Glomerular visceral epithelial cell (primary cell): ENCODE measurements at regions not wholly inside any gene's neighbourhood (a gene's known extent, or its start where the extent isn't known, plus 50 kb on each side); places are given as distances from the start of the nearest gene placed in this dataset.
A peak's percentile ranks its signal among the peaks of the same experiment; 100 is the strongest.

Source experiments
- DNase-seq: peaks from one replicate; pipeline ENCODE4 v3.0.0-alpha.2; 2016; ENCODE audit errors: extremely low spot score

GRCh38 chr5:167881041-167881440, 410.4 kb upstream of the WWC1 start:
- no peak for DNase-seq

GRCh38 chr5:167886196-167886595, 405.2 kb upstream of the WWC1 start:
- DNase-seq, result no peak

- peak; percentile 37 for DNase-seq
Measured at GRCh38 chr5:167888393-167888792, 403.1 kb upstream of the WWC1 start.

GRCh38 chr5:167889276-167889675, 402.2 kb upstream of the WWC1 start:
- DNase-seq, result no peak

- DNase-seq, result no peak
Measured at GRCh38 chr5:167892352-167893115, 398.9 kb upstream of the WWC1 start.

GRCh38 chr5:167893271-167893670, 398.2 kb upstream of the WWC1 start:
- DNase-seq, result no peak

- no peak for DNase-seq
Measured at GRCh38 chr5:167894631-167895472, 396.6 kb upstream of the WWC1 start.

GRCh38 chr5:167895899-167896659, 395.4 kb upstream of the WWC1 start:
- DNase-seq, result no peak

GRCh38 chr5:167896814-167897213, 394.6 kb upstream of the WWC1 start:
- no peak for DNase-seq

- no peak for DNase-seq
Measured at GRCh38 chr5:167897371-167897770, 394.1 kb upstream of the WWC1 start.

- DNase-seq, result peak; percentile 31
Measured at GRCh38 chr5:167898361-167899042, 392.9 kb upstream of the WWC1 start.

GRCh38 chr5:167899490-167900070, 391.9 kb upstream of the WWC1 start:
- peak; percentile 87 for DNase-seq

GRCh38 chr5:167900340-167900935, 391.0 kb upstream of the WWC1 start:
- no peak for DNase-seq

GRCh38 chr5:167902298-167902697, 389.1 kb upstream of the WWC1 start:
- no peak for DNase-seq

- no peak for DNase-seq
Measured at GRCh38 chr5:167903243-167903642, 388.2 kb upstream of the WWC1 start.

- DNase-seq, result no peak
Measured at GRCh38 chr5:167903659-167904058, 387.8 kb upstream of the WWC1 start.

- no peak for DNase-seq
Measured at GRCh38 chr5:167905919-167906853, 385.3 kb upstream of the WWC1 start.

GRCh38 chr5:167908606-167909005, 382.8 kb upstream of the WWC1 start:
- DNase-seq, result peak; percentile 51

- peak; percentile 69 for DNase-seq
Measured at GRCh38 chr5:167912941-167913665, 378.3 kb upstream of the WWC1 start.
